ENCODE measurements at regions not wholly inside any gene's neighbourhood (a gene's known extent, or its start where the extent isn't known, plus 50 kb on each side); places are given as distances from the start of the nearest gene placed in this dataset.

- no peak overlapping the region; the same call in 1 of the 2 replicates for H3K9ac ChIP-seq
- H3K9me3 ChIP-seq: no peaks in the 10 kb centered on the region
- H3K4me3 ChIP-seq (ENCODE audit: low read depth in 2 of 2, low read length in 1 of 2): no peak overlapping the region
- 90% methylated on average over 9 of the region's 9 CpGs for WGBS (ENCODE audit: low lambda C conversion rate)
- H3K27me3 ChIP-seq (ENCODE audit: insufficient read depth): no peaks in the 10 kb centered on the region
- H3F3A ChIP-seq (replicated peaks; ENCODE audit: insufficient read depth): peaks cover 31% of the 10 kb centered on the region
- peak overlapping the region in 1 of 2 experiments; percentile 99; a peak in 2 of 4 replicates for H3K27ac ChIP-seq (ENCODE audit: low read depth in 2 of 2, low read length in 1 of 2)
- no peak overlapping the region for H3K4me2 ChIP-seq
- H3K79me2 ChIP-seq (ENCODE audit: insufficient read depth): no peaks in the 10 kb centered on the region
- H2AFZ ChIP-seq (ENCODE audit: low read depth): no peak overlapping the region
- TF ChIP-seq FOSL2 (IDR thresholded peaks at IDR 0.05; ENCODE audit: borderline replicate concordance, low read depth) (no peak), POLR2AphosphoS5 (IDR thresholded peaks at IDR 0.05; ENCODE audit: low read depth, low read length) (no peak), PBX3 (IDR thresholded peaks at IDR 0.05) (peak; percentile 28; the same call in 1 of the 2 replicates), FOXM1 (IDR thresholded peaks at IDR 0.05; ENCODE audit: low read depth) (no peak), JUND (IDR thresholded peaks at IDR 0.05) (no peak)
- no peaks in the 10 kb centered on the region for H3K9me2 ChIP-seq
- H4K20me1 ChIP-seq (ENCODE audit: insufficient read depth): no peaks in the 10 kb centered on the region
- ChIA-PET POLR2A (no interaction called here), CTCF (interaction anchor here (1.2 to 2.5 kb wide), 2 partner anchors 10 kb away, joined by 7 to 9 read pairs; no protein-coding TSS in a partner anchor)
- DNase-seq: no peak
- peaks cover 17 to 41% of the 10 kb centered on the region in 2 experiments for H3K4me1 ChIP-seq (ENCODE audit: control insufficient read depth in 1 of 2, insufficient read depth in 2 of 2, low read depth in 1 of 2, low read length in 1 of 2)
- H3K36me3 ChIP-seq (replicated peaks in 1 of 2; ENCODE audit: control insufficient read depth in 1 of 2, insufficient read depth in 2 of 2, low read length in 1 of 2): no peaks in the 10 kb centered on the region
Observed at GRCh38 chr3:43865887-43866528, 175.3 kb downstream of the ABHD5 start.

GRCh38 chr3:43866529-43867353, 176.0 kb downstream of the ABHD5 start:
- no peaks in the 10 kb centered on the region for H4K20me1 ChIP-seq (ENCODE audit: insufficient read depth)
- no peak overlapping the region for H3K4me3 ChIP-seq (ENCODE audit: low read depth in 2 of 2, low read length in 1 of 2)
- no peak for DNase-seq
- H2AFZ ChIP-seq (ENCODE audit: low read depth): no peak overlapping the region
- 76% methylated on average over 3 of the region's 3 CpGs for WGBS (ENCODE audit: low lambda C conversion rate)
- peak overlapping the region; percentile 66 for H3K9ac ChIP-seq
- POLR2A ChIA-PET: no interaction called here
- H3K36me3 ChIP-seq (replicated peaks in 1 of 2; ENCODE audit: control insufficient read depth in 1 of 2, insufficient read depth in 2 of 2, low read length in 1 of 2): no peaks in the 10 kb centered on the region
- CTCF ChIA-PET: interaction anchor here (1.0 to 2.5 kb wide), 2 partner anchors 11 to 24 kb away, joined by 3 to 9 read pairs; no protein-coding TSS in a partner anchor
- no peaks in the 10 kb centered on the region for H3K9me3 ChIP-seq
- H3K9me2 ChIP-seq: no peaks in the 10 kb centered on the region
- peaks cover 25 to 48% of the 10 kb centered on the region in 2 experiments for H3K4me1 ChIP-seq (ENCODE audit: control insufficient read depth in 1 of 2, insufficient read depth in 2 of 2, low read depth in 1 of 2, low read length in 1 of 2)
- peak overlapping the region in 1 of 2 experiments; percentile 99; a peak in 2 of 4 replicates for H3K27ac ChIP-seq (ENCODE audit: low read depth in 2 of 2, low read length in 1 of 2)
- peaks cover 38% of the 10 kb centered on the region for H3F3A ChIP-seq (replicated peaks; ENCODE audit: insufficient read depth)
- H3K79me2 ChIP-seq (ENCODE audit: insufficient read depth): peaks cover 3% of the 10 kb centered on the region; the same call in 1 of the 2 replicates
- no peak overlapping the region for H3K4me2 ChIP-seq
- no peaks in the 10 kb centered on the region for H3K27me3 ChIP-seq (ENCODE audit: insufficient read depth)
- TF ChIP-seq NFIC (IDR thresholded peaks at IDR 0.05; ENCODE audit: borderline replicate concordance): peak; percentile 37; the same call in 1 of the 2 replicates
- TF ChIP-seq RCOR1 (IDR thresholded peaks at IDR 0.05; ENCODE audit: low read length): no peak
- no peak for TF ChIP-seq EZH2phosphoT487 (IDR thresholded peaks at IDR 0.05; ENCODE audit: borderline replicate concordance, low read depth)
- no peak for TF ChIP-seq PBX3 (IDR thresholded peaks at IDR 0.05)
- no peak for TF ChIP-seq YY1 (IDR thresholded peaks at IDR 0.05; ENCODE audit: low read depth)
- TF ChIP-seq RFX5 (IDR thresholded peaks at IDR 0.05; ENCODE audit: low read length): no peak
- TF ChIP-seq ELF1 (IDR thresholded peaks at IDR 0.05): no peak
- no peak for TF ChIP-seq SIN3A (IDR thresholded peaks at IDR 0.05; ENCODE audit: borderline replicate concordance, low read depth, low read length)
- TF ChIP-seq TCF12 (IDR thresholded peaks at IDR 0.05): peak; percentile 81
- TF ChIP-seq FOXM1 (IDR thresholded peaks at IDR 0.05; ENCODE audit: low read depth): no peak
- TF ChIP-seq USF1 (IDR thresholded peaks at IDR 0.05; ENCODE audit: borderline replicate concordance, low read depth): no peak
- peak in 1 of 2 experiments; percentile 79; a peak in 2 of 4 replicates for TF ChIP-seq EP300 (IDR thresholded peaks at IDR 0.05; ENCODE audit: borderline replicate concordance in 1 of 2, low read depth in 1 of 2, low read length in 1 of 2)
- no peak for TF ChIP-seq CTCF (IDR thresholded peaks at IDR 0.05)
- 0 out of 2 replicates have a peak, but pooled peaks have one; percentile 21 for TF ChIP-seq ZBTB33 (IDR thresholded peaks at IDR 0.05; ENCODE audit: borderline replicate concordance, low read depth)
- no peak for TF ChIP-seq RAD21 (IDR thresholded peaks at IDR 0.05; ENCODE audit: low read length)
- TF ChIP-seq CHD2 (IDR thresholded peaks at IDR 0.05; ENCODE audit: low read length, partially characterized antibody): no peak
